SK-N-SH treated with all-trans-retinoic acid at 6 μM for 48 hours (cell line): ENCODE measurements at regions not wholly inside any gene's neighbourhood (a gene's known extent, or its start where the extent isn't known, plus 50 kb on each side); places are given as distances from the start of the nearest gene placed in this dataset.

ENCODE experiments used
- ATAC-seq: fragments of 200-7000 bp; cut with Tn5 transposase; 3 replicates; pipeline ENCODE4 v1.9.1; 2020; ENCODE audit warnings: mild to moderate bottlenecking, moderate library complexity
- ARNTL ChIP-seq: fragments of 450-650 bp; formaldehyde crosslinking; IDR thresholded peaks from 2 replicates; pipeline ENCODE4 v1.5.0; 2020; ENCODE audit warnings: low read depth, mild to moderate bottlenecking, moderate library complexity, borderline replicate concordance
- BACH2 ChIP-seq: fragments of 250-450 bp; sonication (Bioruptor Pico); IDR thresholded peaks from 2 replicates; pipeline ENCODE4 v1.9.0; 2021; ENCODE audit warnings: mild to moderate bottlenecking, borderline replicate concordance
- CREB5 ChIP-seq: fragments of 250-450 bp; sonication (Bioruptor Pico); IDR thresholded peaks from 2 replicates; pipeline ENCODE4 v1.5.1; 2020; ENCODE audit warnings: low read depth, mild to moderate bottlenecking, moderate library complexity
- CSDC2 ChIP-seq: fragments of 250-450 bp; sonication (Bioruptor Pico); IDR thresholded peaks from 2 replicates; pipeline ENCODE4 v1.5.0; 2020; ENCODE audit warnings: mild to moderate bottlenecking, moderate library complexity
- ESRRG ChIP-seq: fragments of 250-450 bp; sonication (Bioruptor Pico); IDR thresholded peaks from 2 replicates; pipeline ENCODE4 v1.6.1; 2021; ENCODE audit warnings: mild to moderate bottlenecking
- ISL1 ChIP-seq: fragments of 250-450 bp; sonication (Bioruptor Pico); IDR thresholded peaks from 2 replicates; pipeline ENCODE4 v2.1.2; 2022; ENCODE audit warnings: mild to moderate bottlenecking, moderate library complexity
- OSR1 ChIP-seq: fragments of 250-450 bp; sonication (Bioruptor Pico); IDR thresholded peaks from 2 replicates; pipeline ENCODE4 v1.8.0; 2022; ENCODE audit warnings: moderate library complexity, mild to moderate bottlenecking, inconsistent platforms
- PATZ1 ChIP-seq: fragments of 250-450 bp; sonication (Bioruptor Pico); IDR thresholded peaks from 2 replicates; pipeline ENCODE4 v1.8.0; 2020; ENCODE audit warnings: mild to moderate bottlenecking, moderate library complexity, borderline replicate concordance
- POU6F1 ChIP-seq: fragments of 250-450 bp; sonication (Bioruptor Pico); IDR thresholded peaks from 2 replicates; pipeline ENCODE4 v1.8.0; 2021; ENCODE audit warnings: low read depth, mild to moderate bottlenecking, moderate library complexity, borderline replicate concordance
- PPARA ChIP-seq: fragments of 250-450 bp; sonication (Bioruptor Pico); IDR thresholded peaks from 2 replicates; pipeline ENCODE4 v1.5.0; 2020; ENCODE audit warnings: mild to moderate bottlenecking, borderline replicate concordance
- RARB ChIP-seq: fragments of 250-450 bp; sonication (Bioruptor Pico); IDR thresholded peaks from 2 replicates; pipeline ENCODE4 v1.8.0; 2021; ENCODE audit warnings: mild to moderate bottlenecking, moderate library complexity
- TOX ChIP-seq: fragments of 250-450 bp; sonication (Bioruptor Pico); IDR thresholded peaks from 2 replicates; pipeline ENCODE4 v1.8.0; 2021; ENCODE audit warnings: mild to moderate bottlenecking, moderate library complexity, borderline replicate concordance
- TSHZ2 ChIP-seq: fragments of 250-450 bp; sonication (Bioruptor Pico); IDR thresholded peaks from 2 replicates; pipeline ENCODE4 v1.5.0; 2020; ENCODE audit warnings: mild to moderate bottlenecking, moderate library complexity
- ZNF565 ChIP-seq: fragments of 450-650 bp; formaldehyde crosslinking; conservative IDR thresholded peaks from 2 replicates; pipeline ENCODE4 v1.5.0; 2020; ENCODE audit warnings: low read depth, mild to moderate bottlenecking, moderate library complexity
- ZNF70 ChIP-seq: fragments of 450-650 bp; formaldehyde crosslinking; IDR thresholded peaks from 2 replicates; pipeline ENCODE4 v1.5.0; 2020; ENCODE audit warnings: mild to moderate bottlenecking, moderate library complexity
- ZNF8 ChIP-seq: fragments of 450-650 bp; formaldehyde crosslinking; IDR thresholded peaks from 2 replicates; pipeline ENCODE4 v1.5.0; 2020; ENCODE audit warnings: mild to moderate bottlenecking, moderate library complexity

- peak; percentile 72 for ATAC-seq
- TF ChIP-seq ZNF8 (CRISPR knock-in tag): no peak
- TF ChIP-seq ESRRG (CRISPR knock-in tag): no peak
- no peak for TF ChIP-seq PATZ1
- no peak for TF ChIP-seq ZNF70 (CRISPR knock-in tag)
- TF ChIP-seq ISL1 (CRISPR knock-in tag): no peak
- TF ChIP-seq OSR1 (CRISPR knock-in tag): no peak
- no peak for TF ChIP-seq PPARA
- TF ChIP-seq ARNTL (CRISPR knock-in tag): no peak
- no peak for TF ChIP-seq ZNF565
- TF ChIP-seq CSDC2 (CRISPR knock-in tag): no peak
- TF ChIP-seq CREB5: no peak
- TF ChIP-seq BACH2 (CRISPR knock-in tag): no peak
- TF ChIP-seq TOX (CRISPR knock-in tag): no peak
- TF ChIP-seq RARB (CRISPR knock-in tag): no peak
Measured at GRCh38 chr7:34385384-34385783, 272.6 kb upstream of the NPSR1 start.

- TF ChIP-seq OSR1 (CRISPR knock-in tag): no peak
- TF ChIP-seq POU6F1 (CRISPR knock-in tag): no peak
- TF ChIP-seq PATZ1: no peak
- TF ChIP-seq TSHZ2: no peak
- TF ChIP-seq ZNF8 (CRISPR knock-in tag): no peak
- TF ChIP-seq TOX (CRISPR knock-in tag): no peak
- no peak for ATAC-seq
Measured at GRCh38 chr7:34389332-34390078, 268.5 kb upstream of the NPSR1 start.

GRCh38 chr7:34390103-34390502, 267.9 kb upstream of the NPSR1 start:
- no peak for ATAC-seq
- no peak for TF ChIP-seq POU6F1 (CRISPR knock-in tag)
- no peak for TF ChIP-seq ARNTL (CRISPR knock-in tag)
- no peak for TF ChIP-seq BACH2 (CRISPR knock-in tag)
- no peak for TF ChIP-seq CREB5
- TF ChIP-seq ZNF70 (CRISPR knock-in tag): no peak
